ENCODE measurements at regions not wholly inside any gene's neighbourhood (a gene's known extent, or its start where the extent isn't known, plus 50 kb on each side); places are given as distances from the start of the nearest gene placed in this dataset.
A peak's percentile ranks its signal among the peaks of the same experiment; 100 is the strongest.

DNA sequence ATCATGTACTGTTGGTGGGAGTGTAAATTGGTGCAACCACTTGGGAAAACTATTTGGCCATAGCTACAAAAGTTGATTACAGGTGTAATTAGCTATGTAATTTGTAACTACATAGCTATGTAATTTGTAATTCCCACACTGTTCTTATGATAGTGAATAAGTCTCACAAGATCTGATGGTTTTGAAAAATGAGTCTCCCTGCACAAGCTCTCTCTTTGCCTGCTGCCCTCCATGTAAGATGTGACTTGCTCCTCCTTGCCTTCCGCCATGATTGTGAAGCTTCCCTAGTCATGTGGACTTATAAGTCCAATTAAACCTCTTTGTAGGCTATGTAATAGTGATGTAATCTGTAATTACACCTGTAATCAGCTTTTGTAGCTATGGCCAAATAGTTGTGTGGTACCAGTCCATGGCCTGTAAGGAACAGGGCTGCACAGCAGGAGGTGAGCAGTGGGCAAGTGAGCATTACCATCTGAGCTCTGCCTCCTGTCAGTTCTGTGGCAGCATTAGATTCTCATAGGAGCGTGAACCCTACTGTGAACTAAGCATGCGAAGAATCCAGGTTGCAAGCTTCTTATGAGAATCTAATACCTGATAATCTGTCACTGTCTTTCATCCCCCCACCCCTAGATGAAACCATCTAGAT is 133.7 kb upstream of the COPS8 start:
- no peak for DNase-seq (ENCODE audit: low read depth)

DNA sequence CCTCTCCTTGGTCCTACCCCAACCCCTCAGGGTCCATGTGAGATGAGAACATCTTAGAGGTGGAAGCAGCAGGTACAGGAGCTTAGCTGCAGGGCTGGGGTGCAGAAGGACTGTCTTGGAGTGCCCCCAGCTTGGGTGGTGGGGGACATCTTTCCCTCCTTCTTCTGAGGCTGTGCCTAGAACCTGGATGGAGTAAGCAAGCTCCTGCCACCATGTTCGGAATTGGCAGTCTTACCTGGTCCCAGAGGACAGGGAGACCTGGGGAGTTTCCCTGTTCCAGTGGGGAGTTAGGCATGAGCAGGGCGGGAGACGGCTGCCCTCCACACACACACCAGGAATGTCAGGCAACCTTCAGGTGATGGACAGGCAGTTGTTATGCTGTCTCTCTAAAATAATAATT is 131.0 kb upstream of the COPS8 start:
- DNase-seq (ENCODE audit: low read depth), result no peak

DNA sequence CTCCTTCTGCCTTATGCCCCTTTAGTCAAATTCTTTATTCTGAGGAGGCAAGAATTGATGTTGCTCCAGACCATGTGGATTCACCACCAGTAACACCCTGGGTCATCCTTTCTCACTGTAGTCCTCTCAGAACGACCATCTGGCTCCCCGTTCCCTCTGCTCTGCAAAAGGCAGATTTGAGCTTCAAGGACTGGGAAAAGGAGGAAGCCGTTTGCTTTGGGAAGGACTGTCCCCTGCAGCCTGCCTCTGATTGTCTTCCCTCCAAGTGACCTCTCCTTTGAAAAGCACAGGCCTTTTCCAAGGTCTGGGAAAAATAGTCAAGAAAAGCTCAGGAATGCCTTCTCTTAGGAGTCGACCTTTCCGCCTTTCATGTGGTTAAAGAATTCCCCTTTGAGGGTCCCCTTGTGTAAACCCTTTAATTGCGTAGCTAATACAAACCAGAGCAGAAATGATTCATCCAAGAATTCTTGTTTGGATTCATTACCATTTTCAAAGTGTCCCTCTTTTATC is 130.1 kb upstream of the COPS8 start:
- no peak for DNase-seq (ENCODE audit: low read depth)

DNA sequence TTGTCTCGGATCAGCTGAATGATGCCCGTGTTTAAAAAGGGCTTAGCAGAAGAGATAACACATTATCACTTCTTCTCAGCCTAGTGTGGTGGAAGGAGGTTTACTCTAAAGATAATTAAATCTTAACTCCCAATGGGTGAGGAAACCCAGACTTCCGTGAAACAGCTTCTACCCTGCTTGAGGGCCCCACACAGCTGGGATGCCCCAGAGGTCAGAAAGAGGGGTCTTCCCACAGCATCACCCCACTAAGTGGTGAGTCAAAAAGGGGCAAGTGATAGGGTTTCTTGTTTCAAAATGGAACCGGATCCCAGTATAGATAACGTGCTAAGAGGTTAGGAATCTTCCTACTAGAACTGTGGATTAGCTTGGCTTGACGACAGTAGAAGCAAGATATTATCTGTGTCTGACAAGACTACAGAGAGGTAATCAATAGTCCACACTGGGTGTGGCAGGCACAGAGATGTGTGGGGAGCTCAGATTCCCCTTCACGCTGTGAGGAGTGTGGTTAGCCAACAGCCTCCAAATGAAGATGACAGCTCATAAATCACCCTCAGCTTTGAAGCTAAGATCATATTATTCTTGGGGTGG is 129.6 kb upstream of the COPS8 start:
- no peak for DNase-seq (ENCODE audit: low read depth)

DNA sequence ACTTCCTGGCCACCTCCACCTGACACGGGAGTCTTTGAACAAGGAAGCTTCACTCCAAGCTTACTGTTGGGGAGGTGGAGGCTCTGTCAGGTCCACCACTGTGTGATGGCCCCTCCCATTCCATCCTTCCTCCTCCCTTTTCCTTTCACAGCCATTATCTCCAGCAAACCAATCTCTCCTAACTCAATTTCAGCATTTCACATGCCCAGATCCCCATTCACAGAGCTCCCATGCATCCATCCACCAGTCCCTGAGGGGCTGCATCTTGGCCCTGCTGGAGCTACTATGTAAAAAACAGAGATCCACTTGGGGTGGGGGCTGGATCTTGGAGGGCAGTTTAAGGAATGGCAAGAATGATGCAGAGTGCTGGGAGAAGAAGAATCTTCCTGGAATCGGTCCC is 129.0 kb upstream of the COPS8 start:
- no peak for DNase-seq (ENCODE audit: low read depth)

DNA sequence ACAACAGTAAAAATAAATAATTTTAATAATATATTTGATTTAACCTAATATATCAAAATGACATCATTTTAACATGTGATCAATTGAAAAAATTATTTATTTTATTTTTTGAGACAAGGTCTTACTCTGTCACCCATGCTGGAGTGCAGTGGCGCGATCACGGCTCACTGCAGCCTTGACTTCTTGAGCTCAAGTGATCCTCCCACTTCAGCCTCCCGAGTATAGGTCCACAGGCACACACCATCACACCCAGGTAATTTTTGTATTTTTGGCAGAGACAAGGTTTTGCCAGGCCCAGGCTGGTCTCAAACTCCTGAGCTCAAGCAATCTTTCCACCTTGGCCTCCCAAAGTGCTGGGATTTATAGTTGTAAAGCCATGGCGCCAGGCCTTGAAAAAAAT is 126.7 kb upstream of the COPS8 start:
- DNase-seq (ENCODE audit: low read depth), result no peak

DNA sequence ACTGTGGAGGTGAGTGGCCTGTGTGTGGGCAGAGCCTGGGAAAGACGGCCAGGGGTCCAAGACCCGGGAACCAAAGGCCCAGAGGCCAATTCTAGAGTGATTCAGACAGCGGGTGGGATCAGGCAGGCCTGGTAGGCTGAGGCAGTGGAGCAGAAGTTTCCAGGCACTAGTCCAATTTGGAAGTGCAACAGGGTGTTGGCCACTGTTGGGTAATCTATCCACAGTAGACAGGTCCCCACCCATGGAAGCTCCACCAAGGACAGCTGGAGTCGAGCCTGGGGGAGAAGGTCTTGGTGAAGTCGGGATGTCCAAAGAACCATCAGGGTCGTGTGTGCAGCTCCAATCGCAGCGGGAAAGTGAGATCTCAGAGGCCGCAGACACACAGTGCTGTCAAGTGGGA is 125.8 kb upstream of the COPS8 start:
- no peak for DNase-seq (ENCODE audit: low read depth)

DNA sequence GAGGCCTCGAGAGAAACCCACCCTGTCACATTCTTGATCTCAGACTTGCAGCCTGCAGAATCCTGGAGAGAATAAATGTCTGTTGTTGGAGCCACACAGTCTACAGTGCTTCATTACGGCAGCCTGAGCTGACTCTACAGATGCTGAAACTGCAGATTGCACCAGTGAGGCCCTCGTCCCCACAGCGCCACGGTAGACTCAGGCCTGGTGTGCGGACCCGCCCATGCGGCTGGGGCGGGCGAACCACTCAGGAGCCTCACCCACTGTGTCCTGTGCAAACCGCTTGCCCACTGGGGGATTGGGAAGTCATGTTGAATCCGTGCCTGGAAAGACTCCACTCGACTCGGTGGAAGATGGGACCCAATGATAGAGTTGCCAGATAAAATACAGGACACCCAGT is 125.2 kb upstream of the COPS8 start:
- no peak for DNase-seq (ENCODE audit: low read depth)

DNA sequence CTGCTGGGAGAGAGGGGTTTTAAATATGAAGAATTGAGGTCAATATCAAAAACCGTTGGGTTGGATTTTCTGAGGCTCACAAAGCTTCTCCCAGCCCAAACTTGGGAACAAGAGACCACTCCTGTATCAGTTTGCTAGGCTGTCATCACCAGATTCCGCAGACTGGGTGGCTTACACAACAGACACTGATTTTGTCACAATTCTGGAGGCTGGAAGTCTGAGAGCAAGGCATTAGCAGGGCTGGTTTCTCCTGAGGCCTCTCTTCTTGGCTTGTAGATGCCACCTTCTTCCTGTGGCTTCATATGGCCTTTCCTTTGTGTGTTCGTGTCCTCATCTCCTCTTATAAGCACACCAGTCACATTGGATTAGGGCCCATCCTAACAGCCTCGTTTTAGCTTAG is 122.9 kb upstream of the COPS8 start:
- no peak for DNase-seq (ENCODE audit: low read depth)

DNA sequence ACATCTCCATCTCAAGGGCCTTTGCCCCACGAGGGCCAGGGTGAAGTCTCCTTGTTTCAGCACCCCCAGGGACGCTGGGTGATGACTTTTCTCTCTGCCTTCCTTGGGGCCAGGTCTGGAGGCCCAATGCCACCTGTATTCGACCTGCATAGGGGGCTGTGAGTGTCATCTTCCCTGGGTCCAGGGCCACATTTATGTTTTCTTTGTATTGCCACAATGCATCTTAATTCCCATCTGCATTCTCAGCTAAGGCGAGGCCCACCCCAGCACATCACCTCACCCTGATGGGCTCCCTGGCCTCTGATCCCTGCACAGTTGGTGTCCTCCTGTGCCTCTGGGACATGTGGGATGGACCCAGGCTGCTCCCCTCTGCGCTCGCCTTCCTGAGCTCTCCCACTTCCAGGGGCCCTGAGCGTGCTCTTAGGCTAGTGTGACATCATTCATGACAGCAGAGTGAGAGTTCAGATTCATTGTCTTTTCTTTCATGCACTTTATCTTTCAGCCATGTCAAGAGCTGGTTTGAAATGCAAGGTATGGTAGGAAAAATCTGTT is 122.0 kb upstream of the COPS8 start:
- no peak for DNase-seq (ENCODE audit: low read depth)

DNA sequence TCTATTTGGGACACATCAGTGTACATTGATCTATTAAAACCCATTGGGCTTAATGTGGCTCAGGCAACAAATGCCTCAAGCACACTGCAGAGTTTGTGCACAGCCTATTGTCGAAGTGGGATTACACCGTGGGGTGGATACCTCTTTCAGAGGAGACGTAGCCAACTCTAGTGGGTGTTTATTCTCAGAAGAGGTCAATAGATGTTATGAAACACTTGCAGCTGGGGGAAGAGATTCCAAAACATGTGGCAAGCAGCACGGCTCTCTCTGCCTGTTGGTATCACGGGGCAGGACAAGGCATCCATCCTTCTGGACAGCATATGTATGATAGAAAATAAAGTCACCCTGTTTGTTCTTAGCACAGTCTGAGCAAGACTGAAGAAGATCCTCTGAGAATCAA is 121.4 kb upstream of the COPS8 start:
- DNase-seq (ENCODE audit: low read depth), result no peak

DNA sequence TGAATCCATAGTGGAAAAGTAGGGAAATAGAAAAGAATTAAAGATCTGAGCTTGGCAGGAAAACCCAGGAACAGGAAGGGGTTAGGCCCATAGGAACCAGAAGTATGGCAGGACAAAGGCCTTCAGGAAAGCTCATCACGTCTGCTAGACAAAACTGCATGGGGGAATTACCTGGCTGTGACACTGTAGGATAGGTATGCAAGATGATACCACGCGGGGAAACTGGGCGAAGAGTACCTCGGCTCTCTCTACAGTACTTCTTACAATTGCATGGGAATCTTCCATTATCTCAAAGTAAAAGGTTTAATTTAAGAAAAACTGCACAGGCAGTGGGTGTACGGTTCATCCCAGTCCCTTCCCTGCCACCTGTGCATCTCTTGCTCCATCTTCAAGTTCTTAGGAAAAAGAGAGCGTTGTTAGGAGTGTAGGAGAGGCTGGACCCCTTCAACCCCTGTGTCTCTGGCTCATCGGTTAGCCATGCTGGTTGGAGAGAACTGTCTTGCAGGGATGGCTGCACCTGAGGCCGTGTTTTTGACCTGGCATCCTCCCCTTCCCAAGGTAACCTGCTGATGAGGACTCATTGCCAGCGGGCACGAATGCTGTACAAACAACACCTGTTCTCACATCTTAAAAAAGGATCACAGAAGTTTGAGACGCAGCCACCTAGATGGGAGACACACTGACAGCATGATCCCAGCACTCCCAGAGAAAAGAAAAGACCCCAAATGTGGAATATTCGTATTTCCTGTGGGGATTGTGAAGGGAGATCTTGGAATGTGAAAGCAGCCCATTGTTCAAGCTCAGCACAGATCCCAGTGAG is 120.5 kb upstream of the COPS8 start:
- no peak for DNase-seq (ENCODE audit: low read depth)

DNA sequence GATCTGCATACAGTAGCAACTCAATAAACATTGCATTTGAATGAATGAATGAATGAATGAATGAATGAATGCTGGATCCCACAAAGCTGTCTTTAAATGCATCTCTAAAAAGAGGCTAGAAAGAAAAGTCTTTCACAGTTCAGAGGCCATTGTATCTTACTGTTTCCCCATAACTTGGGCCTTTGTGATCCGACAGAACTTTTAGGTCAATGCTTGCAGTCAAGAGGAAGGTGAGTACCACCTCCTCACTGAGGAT is 119.9 kb upstream of the COPS8 start:
- DNase-seq (ENCODE audit: low read depth), result no peak

DNA sequence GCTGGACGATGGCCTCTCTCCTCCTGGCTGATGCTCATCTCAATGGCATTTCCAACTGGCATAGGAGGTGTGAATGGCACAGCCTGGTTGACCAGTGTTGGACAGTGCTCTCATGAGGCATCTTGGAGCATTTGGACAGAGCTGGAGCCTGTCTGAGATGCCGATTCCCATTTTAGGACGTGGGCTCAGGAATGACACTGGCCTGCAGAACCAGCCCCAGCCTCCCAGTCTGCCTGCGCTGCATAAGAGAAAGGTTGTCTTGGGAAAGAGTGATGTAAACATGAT is 118.2 kb upstream of the COPS8 start:
- DNase-seq (ENCODE audit: low read depth), result no peak

DNA sequence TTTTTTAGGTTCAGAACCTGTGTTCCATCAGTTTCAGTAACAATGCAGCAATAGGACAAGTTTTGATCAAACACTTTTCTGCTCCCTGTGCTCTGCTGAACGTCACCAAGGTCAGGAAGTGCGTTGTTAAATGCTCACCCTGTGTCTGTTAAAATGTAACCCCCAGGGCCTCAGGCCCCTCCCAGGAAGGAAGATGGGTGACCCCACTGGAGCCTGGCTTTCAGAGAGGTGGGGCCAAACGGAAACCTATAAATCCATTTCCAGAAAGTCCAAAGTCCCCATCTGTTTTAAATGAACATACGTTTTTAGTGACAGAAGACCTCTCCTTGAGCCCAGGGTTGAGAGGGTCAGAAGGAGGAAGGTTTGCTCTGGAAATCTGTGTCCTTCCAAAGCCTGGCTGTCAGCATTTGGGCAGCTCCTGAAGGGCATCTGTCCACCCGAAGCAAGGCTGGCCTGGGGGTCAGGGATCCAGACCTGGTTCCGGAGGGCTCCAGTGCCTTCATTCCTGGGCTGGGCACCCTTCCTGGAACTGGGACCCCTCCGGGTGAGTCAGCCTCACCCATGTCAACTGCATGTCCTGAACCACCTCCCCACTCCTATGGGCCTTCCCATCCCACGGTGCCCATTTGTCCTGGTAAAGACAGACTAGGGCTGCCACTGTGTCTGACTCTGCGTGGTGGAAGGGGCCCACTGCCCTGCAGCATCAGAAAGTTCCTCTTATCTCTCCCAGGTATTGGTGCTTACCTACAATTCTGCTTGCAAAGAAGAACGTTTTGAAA is 117.4 kb upstream of the COPS8 start:
- DNase-seq (ENCODE audit: low read depth), result peak; percentile 31

DNA sequence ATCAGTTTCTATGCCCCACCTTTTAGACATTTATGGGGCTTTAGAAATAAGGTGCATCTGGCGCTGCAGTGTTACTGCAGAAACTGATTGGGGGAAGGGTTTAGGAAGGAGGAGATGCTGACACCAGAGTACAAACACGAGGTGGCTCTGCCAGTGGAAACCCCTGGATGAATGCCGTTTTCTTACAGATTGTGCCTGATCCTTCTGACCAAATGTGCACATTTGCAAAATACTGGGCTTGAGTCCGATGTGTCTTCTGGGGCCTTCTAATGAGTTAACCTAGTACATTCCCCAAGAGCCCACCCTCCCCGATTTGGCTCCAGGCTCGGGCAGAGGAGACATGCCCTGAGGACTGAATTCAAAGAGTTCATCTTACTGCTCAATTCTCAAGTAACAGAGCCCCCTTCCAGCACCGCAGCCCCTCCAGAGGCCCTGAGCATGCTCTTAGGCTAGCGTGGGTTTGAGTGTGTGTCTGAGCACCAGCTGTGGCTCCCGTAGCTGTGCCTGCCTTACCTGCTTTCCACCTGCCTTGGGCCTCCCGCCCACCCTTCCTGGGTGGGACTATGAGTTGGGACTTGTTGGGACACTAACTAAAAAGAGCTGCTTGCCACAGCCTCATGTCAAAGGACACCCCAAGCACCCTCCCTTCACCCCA is 116.7 kb upstream of the COPS8 start:
- no peak for DNase-seq (ENCODE audit: low read depth)

DNA sequence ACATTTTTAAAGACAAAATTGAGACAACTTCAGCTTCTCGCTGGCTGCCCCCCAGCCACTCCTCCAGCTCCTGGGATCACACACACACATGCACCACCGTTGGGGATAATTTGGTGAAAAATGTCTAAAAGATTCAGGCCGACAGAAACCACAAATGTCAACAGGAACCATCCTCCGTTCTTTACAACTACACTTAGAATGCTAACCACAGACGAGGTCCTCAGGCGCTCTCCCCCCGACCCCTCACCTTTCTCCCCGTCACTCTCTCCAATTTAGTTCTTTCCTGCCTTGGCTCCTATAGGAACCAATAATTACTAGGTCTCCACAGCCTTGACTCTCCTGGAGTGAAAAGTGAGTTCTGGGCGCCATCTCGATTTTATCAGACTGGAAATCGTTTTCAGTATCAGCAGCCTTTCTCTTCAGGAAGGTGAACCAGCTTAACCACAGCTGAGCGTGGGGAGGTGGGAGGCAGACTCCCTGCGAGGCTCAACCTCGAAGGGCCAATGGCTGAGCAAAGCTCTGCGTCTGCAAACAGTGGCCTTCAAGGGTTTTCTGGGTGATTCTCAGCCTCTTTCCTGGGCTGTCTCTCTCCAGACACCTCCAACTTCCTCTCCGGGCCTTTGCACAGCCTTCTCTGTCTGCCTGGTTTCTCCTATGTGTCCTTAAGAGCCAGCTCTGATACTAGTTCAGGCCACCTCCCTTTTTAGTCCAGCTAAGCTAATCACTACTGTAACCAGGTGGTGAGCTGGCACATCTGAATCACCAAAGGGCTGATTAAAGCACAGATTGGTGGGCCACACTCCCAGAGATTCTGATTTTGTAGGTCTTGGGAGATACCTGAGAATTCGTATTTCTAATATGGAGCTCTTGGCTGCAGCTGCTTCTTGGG is 115.7 kb upstream of the COPS8 start:
- DNase-seq (ENCODE audit: low read depth), result no peak

DNA sequence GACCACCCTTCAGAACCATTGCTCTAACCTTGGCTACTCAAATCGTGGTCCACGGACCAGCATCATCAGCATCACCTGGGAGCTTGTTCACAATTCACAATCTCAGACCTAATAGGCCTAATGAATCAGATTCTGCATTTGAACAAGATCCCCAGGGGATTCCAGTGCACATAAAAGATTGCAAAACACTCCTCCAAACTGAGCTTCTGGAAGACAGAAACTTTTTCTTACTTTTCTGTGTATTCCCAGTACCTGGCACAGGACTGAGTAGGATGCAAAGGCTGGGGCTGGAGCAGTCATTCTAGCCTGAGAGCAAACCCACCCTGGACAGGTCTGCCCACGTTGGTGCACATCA is 115.1 kb upstream of the COPS8 start:
- no peak for DNase-seq (ENCODE audit: low read depth)

DNA sequence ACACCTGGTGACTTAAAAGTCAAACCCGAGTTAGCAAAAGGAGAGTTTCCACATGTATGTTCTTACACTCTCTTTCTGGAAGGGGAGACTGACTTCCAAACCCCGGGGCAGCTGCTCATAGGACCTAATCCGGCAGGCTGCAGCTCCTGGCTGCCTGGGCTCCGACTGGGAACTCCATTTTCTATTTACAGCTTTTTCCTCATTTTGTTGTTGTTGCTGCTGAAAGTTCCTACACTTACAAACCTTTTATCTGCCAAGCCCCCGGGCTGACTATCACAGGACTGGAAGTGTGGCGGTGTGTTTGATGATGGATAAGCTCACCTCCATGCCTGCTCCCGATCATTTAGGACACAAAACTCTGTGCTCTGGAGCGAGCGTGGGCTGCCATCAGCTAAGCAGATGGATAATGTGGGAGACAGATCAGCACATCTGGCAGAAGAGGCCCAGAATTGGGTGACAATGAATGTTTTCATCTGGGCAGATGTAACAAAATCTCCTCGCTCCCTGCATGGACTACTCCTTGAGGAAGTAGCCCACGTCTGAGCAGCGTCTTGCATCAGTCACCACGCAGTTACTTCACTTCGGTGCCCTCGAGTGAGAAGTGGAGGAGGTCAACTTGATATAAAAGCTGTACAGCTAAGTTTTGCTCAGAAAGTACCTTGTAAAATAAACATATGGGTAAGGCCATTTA is 114.4 kb upstream of the COPS8 start:
- DNase-seq (ENCODE audit: low read depth), result no peak

DNA sequence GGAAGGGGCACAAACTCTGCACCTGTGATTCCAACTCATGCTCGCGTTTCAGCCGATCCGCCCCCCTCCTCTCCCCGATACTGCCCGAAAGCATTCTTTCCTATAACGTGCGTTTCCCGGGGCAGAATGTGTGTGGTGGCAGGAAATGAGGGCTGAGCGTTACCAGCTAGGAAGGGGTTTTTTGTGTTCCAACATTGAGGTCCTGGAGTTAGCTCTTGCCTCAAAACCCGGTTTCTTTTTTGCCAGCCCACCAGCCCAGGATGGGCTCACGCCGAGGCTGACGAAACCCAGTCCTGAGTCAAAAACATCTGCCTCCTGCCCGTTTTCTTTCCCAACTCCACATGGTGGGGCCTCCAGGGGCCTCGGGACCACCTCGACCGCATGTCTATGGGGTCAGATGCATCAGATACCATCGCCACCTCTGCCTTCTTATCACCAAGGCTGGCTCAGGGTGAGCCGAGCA is 113.7 kb upstream of the COPS8 start:
- DNase-seq (ENCODE audit: low read depth), result no peak

Data from T follicular helper cell (primary cell).